Head of caudate nucleus (tissue), 42 donors: ENCODE measurements at regions not wholly inside any gene's neighbourhood (a gene's known extent, or its start where the extent isn't known, plus 50 kb on each side); places are given as distances from the start of the nearest gene placed in this dataset.
"Not testable (repeated sequence)": the region's sequence is repeated elsewhere in the genome, so short reads cannot be mapped to it uniquely, and the experiment has no call there.

ENCODE experiments used
- DNase-seq, 42 donors: peaks; one replicate each; pipeline versions ENCODE4 v3.0.0 to v3.0.0-alpha.2; 2020 to 2021; ENCODE audit warnings: mixed read lengths in 7 of 42
- intact Hi-C: fragments of 100-400 bp; cut with DNase I; formaldehyde crosslinking; loops from one replicate; pipeline ENCODE4 v1.15.0; 2022

DNA sequence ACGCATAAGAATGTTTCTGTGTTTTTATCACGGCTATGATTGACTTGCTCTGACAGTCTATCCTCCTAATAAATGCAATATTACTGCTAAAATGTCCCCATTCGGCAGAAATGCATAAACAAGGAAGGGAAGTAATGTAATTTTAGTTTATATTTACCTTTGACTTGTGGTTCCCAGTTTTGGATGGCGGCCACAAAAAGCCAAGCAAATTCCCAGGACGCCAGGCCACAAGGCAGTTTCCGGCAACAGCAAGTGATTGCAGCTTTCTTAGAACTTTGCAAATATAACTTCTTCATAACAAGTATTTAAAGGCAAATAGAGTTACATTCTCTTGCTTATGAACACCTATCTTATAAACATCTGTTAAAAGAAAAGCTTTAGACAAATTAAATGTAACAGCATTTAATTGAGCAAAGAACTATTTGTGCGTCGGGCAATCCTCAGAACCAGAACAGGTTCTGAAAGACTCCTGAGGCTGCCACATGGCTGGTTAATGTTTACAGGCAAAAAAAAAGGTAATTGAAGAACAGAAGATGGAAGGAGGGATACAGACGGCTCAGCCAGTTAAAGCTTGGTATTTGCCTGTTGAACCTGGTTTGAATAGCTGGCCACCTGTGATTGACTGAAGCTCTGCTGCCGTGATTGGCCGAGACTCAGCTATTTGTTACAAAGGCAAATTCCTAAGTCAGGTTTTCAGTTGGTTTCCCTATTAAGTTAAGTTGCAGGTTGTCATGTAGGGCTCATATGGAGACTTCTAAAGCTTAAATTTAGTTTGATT is 80.8 kb downstream of the C21orf91 start:
- intact Hi-C loops, result no loop called here
- DNase-seq, result no peak

DNA sequence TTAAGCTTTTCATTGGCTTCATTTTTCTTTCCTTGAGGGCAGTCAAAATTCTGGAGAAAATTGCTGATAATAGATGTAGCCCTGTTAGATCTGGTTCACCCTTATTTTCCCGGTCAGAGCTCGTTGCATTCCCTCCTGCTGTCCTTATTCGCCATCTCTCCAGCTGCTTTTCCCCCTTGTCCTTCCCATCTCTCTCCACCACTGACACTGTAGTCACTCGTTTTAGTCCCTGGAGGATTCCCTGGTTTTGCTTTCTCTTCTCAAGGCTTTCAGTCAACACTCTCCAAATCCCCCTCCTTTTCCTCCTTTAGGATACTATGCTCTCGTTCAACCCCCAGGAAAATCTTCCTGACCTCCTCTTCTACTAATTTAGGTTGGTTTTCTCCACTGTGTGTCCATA is 83.1 kb downstream of the C21orf91 start:
- intact Hi-C loops, result no loop called here
- DNase-seq, result no peak

DNA sequence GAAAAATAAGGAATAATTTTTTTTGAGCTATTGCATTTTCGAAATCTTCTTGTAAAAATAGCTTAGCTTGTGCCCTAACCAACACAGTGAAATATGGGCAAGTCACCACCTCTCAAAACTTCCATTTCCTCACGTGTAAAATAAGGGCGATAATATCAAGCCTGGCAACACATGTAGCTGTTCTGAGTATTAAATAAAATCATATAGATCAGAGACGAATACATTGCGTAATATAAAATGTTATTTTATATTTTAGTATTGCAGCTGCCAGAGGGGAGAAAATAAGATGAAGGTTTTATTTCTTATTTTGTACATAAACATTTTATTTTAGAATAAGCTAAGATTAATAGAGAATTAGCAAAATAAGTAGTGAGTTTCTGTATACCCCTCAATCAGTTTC is 85.9 kb downstream of the C21orf91 start:
- intact Hi-C loops, result no loop called here
- no peak for DNase-seq

GRCh38 chr21:17732306-17732705 is 86.8 kb downstream of the C21orf91 start:
- intact Hi-C loops, result no loop called here
- no peak for DNase-seq

GRCh38 chr21:17731554-17731953 is 87.6 kb downstream of the C21orf91 start:
- intact Hi-C loops, result no loop called here
- no peak for DNase-seq

GRCh38 chr21:17730782-17731181 is 88.4 kb downstream of the C21orf91 start:
- intact Hi-C loops, result no loop called here
- DNase-seq, result no peak

GRCh38 chr21:17729455-17729854 is 89.7 kb downstream of the C21orf91 start:
- no peak for DNase-seq

DNA sequence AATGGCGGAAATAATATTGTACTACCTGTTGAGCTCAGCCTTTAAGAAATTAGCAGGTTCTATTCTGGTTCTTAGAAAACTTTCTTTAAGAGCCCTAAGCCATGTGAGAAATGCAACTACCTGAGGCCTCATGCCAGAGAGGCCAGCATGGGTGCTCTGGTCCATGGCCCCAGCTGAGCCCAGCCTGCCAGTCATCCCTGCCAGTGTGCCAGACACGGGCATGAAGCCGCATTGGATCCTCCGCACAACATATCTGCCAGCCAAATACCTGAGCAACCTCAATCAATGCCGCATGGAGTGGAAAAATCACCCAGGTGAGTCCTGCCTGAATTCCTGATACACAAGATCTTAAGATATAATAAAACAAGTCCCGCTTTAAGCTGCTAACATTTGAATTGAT is 91.8 kb downstream of the C21orf91 start:
- no peak for DNase-seq
- intact Hi-C loops, result no loop called here

More at GRCh38 chr21:17729455-17729854, 89.7 kb downstream of the C21orf91 start:
- intact Hi-C loops, result no loop called here

DNA sequence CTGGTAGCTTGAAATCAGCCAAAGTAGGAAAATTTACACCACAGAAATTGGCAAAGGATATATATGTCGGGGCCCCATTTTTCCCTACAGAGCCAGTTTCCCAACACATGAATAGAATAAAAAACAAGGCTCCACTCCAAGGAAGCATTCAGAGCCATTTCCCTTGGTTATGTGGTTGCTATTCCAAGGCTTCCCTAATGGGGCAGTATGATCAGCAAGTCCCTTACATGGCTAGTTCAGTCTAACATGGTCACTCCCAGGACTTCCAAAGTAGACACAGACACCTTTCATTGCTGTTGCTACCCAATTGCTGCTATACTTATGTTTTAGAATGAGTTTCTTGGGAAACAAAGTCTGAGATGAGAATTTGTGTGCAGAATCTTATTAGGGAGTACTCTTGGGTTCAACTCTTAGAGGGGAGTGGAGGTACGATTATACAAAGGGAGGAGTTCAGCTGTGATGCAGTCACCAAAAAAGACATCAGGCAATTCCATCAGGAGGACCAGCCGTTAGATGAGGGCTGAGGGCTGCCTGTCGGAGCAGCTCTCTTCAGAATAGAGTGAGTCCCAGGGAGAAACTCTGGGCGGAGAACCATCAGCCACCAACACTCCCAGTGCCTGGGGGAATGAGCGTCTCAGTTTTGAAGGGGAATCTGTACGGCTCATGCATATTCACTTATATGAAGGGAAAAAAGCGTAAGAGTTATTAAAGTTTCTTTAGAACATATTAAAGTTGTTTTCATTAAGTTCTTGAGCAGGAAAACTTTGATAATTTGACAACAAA is 92.9 kb downstream of the C21orf91 start:
- intact Hi-C loops, result no loop called here
- no peak for DNase-seq

DNA sequence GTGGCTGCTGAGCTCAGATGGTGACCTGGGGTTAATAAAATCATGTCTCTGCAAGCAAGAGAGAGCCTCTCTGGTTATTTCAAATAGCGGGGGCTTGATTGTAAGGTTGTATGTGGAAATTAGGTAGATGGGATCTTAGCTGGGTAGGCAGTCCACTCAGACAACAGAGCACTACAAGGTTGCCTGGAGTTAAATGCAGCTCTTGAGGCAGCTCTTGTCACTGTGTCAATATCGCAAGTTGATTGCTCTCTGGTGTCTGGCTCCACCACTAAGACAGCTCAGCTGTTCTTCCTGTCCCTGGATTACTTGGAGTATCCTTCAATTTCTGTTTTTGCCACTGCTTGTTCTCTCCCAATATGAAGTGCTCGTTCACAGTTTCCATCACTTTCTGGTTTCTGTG is 93.8 kb downstream of the C21orf91 start:
- intact Hi-C loops, result no loop called here
- DNase-seq, result no peak

GRCh38 chr21:17712887-17713286 is 100.2 kb upstream of the BTG3 start:
- DNase-seq, result no peak
- intact Hi-C loops, result no loop called here

DNA sequence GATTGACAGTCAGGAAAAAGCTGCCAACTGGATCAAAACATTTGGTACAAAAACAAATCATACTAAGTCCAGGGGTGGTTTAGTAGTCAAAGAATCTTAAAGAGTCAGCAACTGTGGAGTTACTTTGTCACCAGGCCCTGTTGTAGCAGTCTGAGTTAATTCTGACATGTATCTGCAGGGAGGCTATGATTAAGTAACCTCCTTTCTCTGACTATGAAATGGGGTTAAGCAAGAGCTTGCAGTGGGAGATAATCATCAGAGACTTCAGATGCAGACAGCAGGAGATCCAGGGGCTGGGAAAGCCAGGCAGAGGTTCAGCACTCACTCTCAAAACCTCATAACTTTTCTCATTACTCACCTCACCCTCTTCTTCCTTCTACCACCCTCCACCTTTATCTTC is 99.2 kb upstream of the BTG3 start:
- intact Hi-C loops, result no loop called here
- peak in 6 of 42 donors; percentile 12 to 53 (median 22) for DNase-seq

- no peak for DNase-seq
- intact Hi-C loops, result no loop called here
Measured at GRCh38 chr21:17709266-17709611, 96.5 kb upstream of the BTG3 start.

DNA sequence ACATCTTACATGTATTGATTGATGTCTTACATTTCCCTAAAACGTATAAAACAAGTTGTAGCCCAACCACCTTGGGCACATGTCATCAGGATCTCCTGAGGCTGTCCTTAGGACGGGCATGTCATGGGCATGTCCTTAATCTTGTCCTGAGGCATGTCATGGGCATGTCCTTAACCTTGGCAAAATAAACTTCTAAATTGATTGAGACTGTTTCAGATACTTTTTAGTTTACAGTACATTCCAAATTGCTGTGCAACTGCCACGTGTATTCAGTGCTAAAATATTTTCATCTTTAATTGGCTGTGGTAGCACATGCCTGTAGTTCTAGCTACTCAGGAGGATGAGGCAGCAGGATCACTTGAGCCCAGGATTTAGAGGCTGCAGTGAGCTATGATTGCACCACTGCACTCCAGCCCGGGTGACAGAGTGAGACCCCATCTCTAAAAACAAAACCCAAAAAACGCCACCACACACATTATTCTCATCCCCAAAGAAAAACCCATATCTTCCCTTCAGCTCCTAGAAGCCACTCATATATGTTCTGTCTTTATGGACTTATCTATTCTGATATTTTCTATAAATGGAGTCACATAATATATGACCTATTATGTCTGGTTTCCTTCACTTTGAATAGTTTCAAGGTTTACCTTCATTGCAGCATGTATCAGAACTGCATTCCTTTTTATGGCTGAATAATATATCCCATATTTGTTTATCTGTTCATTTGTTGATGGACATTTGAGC is 96.0 kb upstream of the BTG3 start:
- intact Hi-C loops, result no loop called here
- DNase-seq, result no peak

- no peak for DNase-seq
- intact Hi-C loops, result no loop called here
Measured at GRCh38 chr21:17699524-17700189, 87.0 kb upstream of the BTG3 start.

GRCh38 chr21:17697473-17697872 is 84.8 kb upstream of the BTG3 start:
- no peak for DNase-seq
- intact Hi-C loops, result no loop called here

DNA sequence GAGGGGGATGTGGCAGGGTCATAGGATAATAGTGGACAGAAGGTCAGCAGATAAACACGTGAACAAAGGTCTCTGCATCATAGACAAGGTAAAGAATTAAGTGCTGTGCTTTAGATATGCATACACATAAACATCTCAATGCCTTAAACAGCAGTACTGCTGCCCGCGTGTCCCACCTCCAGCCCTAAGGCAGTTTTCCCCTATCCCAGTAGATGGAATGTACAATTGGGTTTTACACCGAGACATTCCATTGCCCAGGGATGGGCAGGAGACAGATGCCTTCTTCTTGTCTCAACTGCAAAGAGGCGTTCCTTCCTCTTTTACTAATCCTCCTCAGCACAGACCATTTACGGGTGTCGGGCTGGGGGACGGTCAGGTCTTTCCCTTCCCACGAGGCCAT is 81.7 kb upstream of the BTG3 start:
- intact Hi-C loops, DNase-seq: not testable (repeated sequence)

DNA sequence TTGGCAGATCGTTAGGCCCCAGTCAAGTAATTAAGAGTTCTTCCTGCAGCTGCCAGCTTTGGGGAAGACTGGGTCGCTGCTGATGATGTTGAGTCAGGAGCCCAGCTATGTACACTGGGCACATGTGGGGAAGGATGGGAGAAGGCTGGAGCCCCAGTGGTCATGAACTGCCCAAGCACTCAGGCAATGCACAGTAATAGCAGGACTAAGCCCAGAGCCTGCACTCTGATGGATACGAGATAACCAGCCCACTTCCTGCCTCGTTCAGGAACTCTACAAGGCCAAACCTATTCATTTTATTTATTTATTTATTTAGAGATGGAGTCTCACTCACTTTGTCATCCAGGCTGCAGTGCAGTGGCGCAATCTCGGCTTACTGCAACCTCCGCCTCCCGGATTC is 81.1 kb upstream of the BTG3 start:
- no peak for DNase-seq
- intact Hi-C loops, result no loop called here

GRCh38 chr21:17690078-17690494 is 77.4 kb upstream of the BTG3 start:
- intact Hi-C loops, result no loop called here
- DNase-seq, result no peak
